GM23248 (cell line): ENCODE measurements at regions not wholly inside any gene's neighbourhood (a gene's known extent, or its start where the extent isn't known, plus 50 kb on each side); places are given as distances from the start of the nearest gene placed in this dataset.

ENCODE experiments used
- EZH2 ChIP-seq: fragments of 200-600 bp; sonication (generic); IDR thresholded peaks from 2 replicates; pipeline ENCODE4 v1.6.1; 2018; ENCODE audit warnings: antibody characterized with exemption, mild to moderate bottlenecking; ENCODE audit not compliant: insufficient read depth, poor library complexity, severe bottlenecking
- EZH2phosphoT487 ChIP-seq: fragments of 200-600 bp; sonication (generic); IDR thresholded peaks from 2 replicates; pipeline ENCODE4 v1.6.1; 2018; ENCODE audit warnings: antibody characterized with exemption, moderate library complexity, mild to moderate bottlenecking, low read depth; ENCODE audit not compliant: insufficient read depth

DNA sequence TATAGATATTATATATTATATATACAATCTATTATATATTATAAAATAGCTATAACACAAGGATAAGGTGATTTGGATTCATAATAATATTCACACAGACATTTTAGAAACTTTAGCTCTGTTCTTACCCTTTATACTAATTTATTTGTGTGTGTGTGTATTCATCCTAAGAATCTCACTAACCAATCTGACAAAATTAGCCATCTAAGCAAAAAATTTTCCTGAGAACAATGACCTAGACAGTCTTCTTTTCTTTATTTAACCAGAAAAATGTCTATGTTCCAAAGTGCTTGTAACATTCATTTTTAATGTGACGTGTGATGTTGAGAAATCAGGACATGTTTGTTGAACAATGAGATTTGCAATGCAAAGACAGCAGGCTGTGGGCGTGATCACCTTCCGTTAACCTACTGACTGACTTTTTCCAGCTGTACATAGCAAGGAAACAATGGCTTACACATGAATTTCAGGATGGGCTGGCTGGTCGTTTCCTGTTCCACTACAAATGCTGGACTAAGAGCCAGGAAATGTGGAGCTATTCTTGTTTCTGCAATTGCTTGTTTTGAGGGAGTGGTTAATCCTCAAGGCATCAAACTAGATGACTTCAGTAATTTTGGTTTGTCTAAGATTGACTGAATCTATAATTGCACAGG is 634.6 kb upstream of the ARGLU1 start:
- TF ChIP-seq EZH2: no peak
- TF ChIP-seq EZH2phosphoT487: no peak
